H9 (cell line): ENCODE measurements at regions not wholly inside any gene's neighbourhood (a gene's known extent, or its start where the extent isn't known, plus 50 kb on each side); places are given as distances from the start of the nearest gene placed in this dataset.

Experiments
- DNase-seq: peaks from one replicate; pipeline ENCODE4 v3.0.0-alpha.2; 2017
- H2AFZ ChIP-seq: one replicate; pipeline ENCODE4 v1.6.1; 2013; ENCODE audit warnings: mild to moderate bottlenecking, low read length, control low read depth, moderate library complexity
- H2AK5ac ChIP-seq: 2 replicates; pipeline ENCODE4 v1.6.1; 2013; ENCODE audit warnings: low read length, control low read depth, mixed read lengths; ENCODE audit not compliant: insufficient read length
- H2BK120ac ChIP-seq: one replicate; pipeline ENCODE4 v1.6.1; 2013; ENCODE audit warnings: low read depth, mild to moderate bottlenecking, low read length, control low read depth, inconsistent platforms; ENCODE audit not compliant: poor library complexity, severe bottlenecking
- H2BK12ac ChIP-seq: 2 replicates; pipeline ENCODE4 v1.6.1; 2013; ENCODE audit warnings: low read length, control low read depth, mixed read lengths, low read depth; ENCODE audit not compliant: insufficient read length
- H2BK15ac ChIP-seq: 2 replicates; pipeline ENCODE4 v1.6.1; 2013; ENCODE audit warnings: low read depth, low read length, control low read depth
- H2BK20ac ChIP-seq: one replicate; pipeline ENCODE4 v1.6.1; 2013; ENCODE audit warnings: low read depth, mild to moderate bottlenecking, low read length, control low read depth, inconsistent platforms; ENCODE audit not compliant: poor library complexity, severe bottlenecking
- H2BK5ac ChIP-seq: 2 replicates; pipeline ENCODE4 v1.6.1; 2013; ENCODE audit warnings: low read length, control low read depth, mixed read lengths; ENCODE audit not compliant: insufficient read length
- H3K14ac ChIP-seq: 2 replicates; pipeline ENCODE4 v1.6.1; 2013; ENCODE audit warnings: low read length, control low read depth; ENCODE audit not compliant: insufficient read depth
- H3K18ac ChIP-seq: 2 replicates; pipeline ENCODE4 v1.6.1; 2013; ENCODE audit warnings: low read depth, mild to moderate bottlenecking, mixed read lengths, low read length, control low read depth; ENCODE audit not compliant: insufficient read length
- H3K23ac ChIP-seq: 2 replicates; pipeline ENCODE4 v1.6.1; 2013; ENCODE audit warnings: low read length, control low read depth, mixed read lengths, low read depth; ENCODE audit not compliant: insufficient read length
- H3K23me2 ChIP-seq: 2 replicates; pipeline ENCODE4 v1.6.1; 2013; ENCODE audit warnings: low read depth, mild to moderate bottlenecking, mixed read lengths, low read length, control low read depth; ENCODE audit not compliant: insufficient read length, poor library complexity, severe bottlenecking
- H3K27ac ChIP-seq: 2 replicates; pipeline ENCODE4 v1.5.1; 2013; ENCODE audit warnings: low read length, control low read depth, mixed read lengths, low read depth; ENCODE audit not compliant: insufficient read length
- H3K27me3 ChIP-seq: 2 replicates; pipeline ENCODE4 v1.6.1; 2013; ENCODE audit warnings: low read length, control low read depth, inconsistent platforms; ENCODE audit not compliant: insufficient read depth
- H3K4ac ChIP-seq: 2 replicates; pipeline ENCODE4 v1.6.1; 2013; ENCODE audit warnings: low read depth, mild to moderate bottlenecking, control low read depth, inconsistent platforms, low read length, moderate library complexity
- H3K4me1 ChIP-seq: 2 replicates; pipeline ENCODE4 v1.6.1; 2013; ENCODE audit warnings: low read length, control low read depth, inconsistent platforms; ENCODE audit not compliant: insufficient read depth
- H3K4me2 ChIP-seq: 2 replicates; pipeline ENCODE4 v1.6.1; 2013; ENCODE audit warnings: low read length, control low read depth, mixed read lengths; ENCODE audit not compliant: insufficient read length, insufficient read depth
- H3K56ac ChIP-seq: 2 replicates; pipeline ENCODE4 v1.6.1; 2013; ENCODE audit warnings: low read depth, mild to moderate bottlenecking, mixed read lengths, low read length, control low read depth; ENCODE audit not compliant: insufficient read length
- H3K79me1 ChIP-seq: 2 replicates; pipeline ENCODE4 v1.6.1; 2013; ENCODE audit warnings: low read depth, mild to moderate bottlenecking, moderate library complexity, low read length, control low read depth, inconsistent platforms; ENCODE audit not compliant: insufficient read depth, poor library complexity, severe bottlenecking
- H3K79me2 ChIP-seq: 2 replicates; pipeline ENCODE4 v1.6.1; 2013; ENCODE audit warnings: low read length, control low read depth, inconsistent platforms; ENCODE audit not compliant: insufficient read depth
- H3K9ac ChIP-seq: 2 replicates; pipeline ENCODE4 v1.6.1; 2013; ENCODE audit warnings: low read length, control low read depth, mixed read lengths; ENCODE audit not compliant: insufficient read length; ENCODE audit errors: extremely low read depth
- H3K9me3 ChIP-seq: one replicate; pipeline ENCODE4 v1.6.1; 2013; ENCODE audit warnings: low read depth, low read length, inconsistent platforms; ENCODE audit not compliant: control insufficient read depth
- H3T11ph ChIP-seq: one replicate; pipeline ENCODE4 v1.6.1; 2013; ENCODE audit warnings: mild to moderate bottlenecking, low read length, control low read depth, inconsistent platforms
- H4K20me1 ChIP-seq: one replicate; pipeline ENCODE4 v1.6.1; 2013; ENCODE audit not compliant: control insufficient read depth, insufficient read length, insufficient read depth
- H4K5ac ChIP-seq: 2 replicates; pipeline ENCODE4 v1.6.1; 2013; ENCODE audit warnings: low read depth, mild to moderate bottlenecking, mixed read lengths, low read length, control low read depth; ENCODE audit not compliant: insufficient read length
- H4K8ac ChIP-seq: replicated peaks from 2 replicates; pipeline ENCODE4 v1.6.1; 2013; ENCODE audit warnings: low read length, control low read depth, mixed read lengths, low read depth; ENCODE audit not compliant: insufficient read length
- H4K91ac ChIP-seq: 2 replicates; pipeline ENCODE4 v1.6.1; 2013; ENCODE audit warnings: low read depth, mild to moderate bottlenecking, moderate library complexity, mixed read lengths, low read length, control low read depth; ENCODE audit not compliant: insufficient read length
- H3K27ac Mint-ChIP-seq, 3 experiments: 2 replicates in 2 of 3; 3 replicates in 1 of 3; pipeline ENCODE4 v1.8.0; 2020 to 2021; ENCODE audit warnings: mixed read lengths in 3 of 3, mild to moderate bottlenecking in 1 of 3, moderate library complexity in 1 of 3
- H3K27me3 Mint-ChIP-seq: 2 replicates; pipeline ENCODE4 v1.8.0; 2021; ENCODE audit warnings: low read depth, mild to moderate bottlenecking, moderate library complexity, mixed read lengths
- H3K36me3 Mint-ChIP-seq, 3 experiments: 2 replicates in 2 of 3; 3 replicates in 1 of 3; pipeline ENCODE4 v1.8.0; 2020 to 2021; ENCODE audit warnings: low read depth in 3 of 3, mixed read lengths in 3 of 3; ENCODE audit not compliant: insufficient read depth in 1 of 3
- H3K4me1 Mint-ChIP-seq, 2 experiments: 2 replicates each; pipeline ENCODE4 v1.8.0; 2020; ENCODE audit warnings: mixed read lengths in 2 of 2
- H3K4me3 Mint-ChIP-seq, 2 experiments: 2 replicates in 1 of 2; 3 replicates in 1 of 2; pipeline ENCODE4 v1.8.0; 2020 to 2021; ENCODE audit warnings: mild to moderate bottlenecking in 2 of 2, mixed read lengths in 2 of 2, moderate library complexity in 1 of 2
- H3K9me3 Mint-ChIP-seq, 2 experiments: 2 replicates in 1 of 2; 3 replicates in 1 of 2; pipeline ENCODE4 v1.8.0; 2020; ENCODE audit warnings: mild to moderate bottlenecking in 2 of 2, mixed read lengths in 2 of 2, moderate library complexity in 1 of 2
- CTCF ChIP-seq: fragments of 200-600 bp; sonication (generic); conservative IDR thresholded peaks from 3 replicates; pipeline ENCODE4 v1.8.0; 2021; ENCODE audit warnings: antibody characterized with exemption, mild to moderate bottlenecking
- WGBS: extraction: QIAGEN DNeasy Blood & Tissue Kit; methylation state at CpG from one replicate; pipeline ENCODE4 v1.1.7; 2013; ENCODE audit warnings: missing lambda C conversion rate, low lambda C conversion rate, mixed read lengths; ENCODE audit not compliant: insufficient read length; ENCODE audit errors: extremely low coverage; 5-methylcytosine and 5-hydroxymethylcytosine counted together

- Histone ChIP-seq H3K4ac (no peak overlapping the region), H3K79me1 (no peaks in the 10 kb centered on the region), H3K79me2 (no peaks in the 10 kb centered on the region), H2AFZ (no peak overlapping the region), H2AK5ac (no peak overlapping the region), H3K14ac (no peak overlapping the region), H4K20me1 (no peaks in the 10 kb centered on the region), H4K91ac (no peak overlapping the region), H3K23me2 (no peaks in the 10 kb centered on the region), H3K27ac (no peak overlapping the region), H3K4me1 (no peaks in the 10 kb centered on the region), H3K18ac (no peak overlapping the region), H4K5ac (no peak overlapping the region), H2BK20ac (no peak overlapping the region), H2BK5ac (no peak overlapping the region), H4K8ac (no peak overlapping the region), H2BK15ac (no peak overlapping the region), H3K4me2 (no peak overlapping the region), H3K56ac (no peak overlapping the region), H3K27me3 (no peaks in the 10 kb centered on the region), H2BK120ac (no peak overlapping the region), H3K9me3 (no peaks in the 10 kb centered on the region), H3K23ac (no peak overlapping the region), H3K9ac (no peak overlapping the region), H2BK12ac (no peak overlapping the region), H3T11ph (no peak overlapping the region)
- peak; percentile 78 for DNase-seq
- peaks cover 5% of the 10 kb centered on the region for H3K27me3 Mint-ChIP-seq
- no peak overlapping the region; a peak in 1 of 7 replicates for H3K27ac Mint-ChIP-seq
- no CpG with 5 or more reads among the region's 16 CpGs for WGBS
- H3K4me1 Mint-ChIP-seq: peaks cover 6 to 12% of the 10 kb centered on the region in 2 experiments
- no peaks in the 10 kb centered on the region for H3K9me3 Mint-ChIP-seq
- H3K4me3 Mint-ChIP-seq: no peak overlapping the region
- H3K36me3 Mint-ChIP-seq: no peaks in the 10 kb centered on the region
- TF ChIP-seq CTCF: peak; percentile 82
Measured at GRCh38 chr2:67846370-67847070, 216.3 kb downstream of the C1D start.
